AG04449 (cell line): ENCODE measurements at regions not wholly inside any gene's neighbourhood (a gene's known extent, or its start where the extent isn't known, plus 50 kb on each side); places are given as distances from the start of the nearest gene placed in this dataset.

Experiments used
- CTCF ChIA-PET: fragments of 350-600 bp; formaldehyde crosslinking; extraction: SDS; loops from one replicate; lab custom pipeline; 2021; ENCODE audit warnings: antibody characterized with exemption; lab: Yijun Ruan, JAX
- POLR2A ChIA-PET: fragments of 400-600, 350-600 bp; formaldehyde crosslinking; extraction: SDS; loops from one replicate; lab custom pipeline; 2020; ENCODE audit warnings: antibody characterized with exemption, inconsistent platforms; lab: Yijun Ruan, JAX
- DNase-seq: peaks from one replicate; pipeline ENCODE4 v3.0.0-alpha.2; 2010; ENCODE audit warnings: low read depth, low spot score
- H3K4me3 ChIP-seq: 2 replicates; pipeline ENCODE4 v1.5.1; 2011; ENCODE audit warnings: low read depth, mild to moderate bottlenecking, control low read depth, low read length
- TF ChIP-seq, protein P1 (sequence below): IDR thresholded peaks from one replicate; pipeline ENCODE4 v1.5.1; 2011; ENCODE audit warnings: mild to moderate bottlenecking, moderate library complexity, low read length, control low read depth, inconsistent platforms; ENCODE audit not compliant: insufficient read depth; ENCODE audit errors: missing control alignments

DNA sequence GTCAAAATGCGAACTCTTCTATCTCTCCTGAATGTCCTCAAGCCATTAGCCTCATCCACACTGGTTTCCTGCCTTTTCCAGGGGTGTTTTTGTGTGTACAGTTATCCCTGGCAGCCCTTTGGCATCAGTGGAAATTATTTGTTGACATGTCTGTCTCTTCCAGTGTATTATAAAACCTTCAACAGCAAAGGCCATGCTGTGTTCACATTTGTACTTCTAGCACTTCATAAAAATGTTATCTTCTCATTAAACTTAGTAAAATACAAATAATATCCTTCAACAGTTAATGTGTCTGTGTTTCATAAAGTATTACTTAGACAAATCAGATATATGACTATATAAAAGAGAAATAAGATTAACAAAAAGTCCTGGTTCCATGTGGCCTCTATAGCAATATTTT lies 359.5 kb upstream of the ARGLU1 start:
- no peak overlapping the region for H3K4me3 ChIP-seq
- DNase-seq: no peak
- TF ChIP-seq, protein P1, sequence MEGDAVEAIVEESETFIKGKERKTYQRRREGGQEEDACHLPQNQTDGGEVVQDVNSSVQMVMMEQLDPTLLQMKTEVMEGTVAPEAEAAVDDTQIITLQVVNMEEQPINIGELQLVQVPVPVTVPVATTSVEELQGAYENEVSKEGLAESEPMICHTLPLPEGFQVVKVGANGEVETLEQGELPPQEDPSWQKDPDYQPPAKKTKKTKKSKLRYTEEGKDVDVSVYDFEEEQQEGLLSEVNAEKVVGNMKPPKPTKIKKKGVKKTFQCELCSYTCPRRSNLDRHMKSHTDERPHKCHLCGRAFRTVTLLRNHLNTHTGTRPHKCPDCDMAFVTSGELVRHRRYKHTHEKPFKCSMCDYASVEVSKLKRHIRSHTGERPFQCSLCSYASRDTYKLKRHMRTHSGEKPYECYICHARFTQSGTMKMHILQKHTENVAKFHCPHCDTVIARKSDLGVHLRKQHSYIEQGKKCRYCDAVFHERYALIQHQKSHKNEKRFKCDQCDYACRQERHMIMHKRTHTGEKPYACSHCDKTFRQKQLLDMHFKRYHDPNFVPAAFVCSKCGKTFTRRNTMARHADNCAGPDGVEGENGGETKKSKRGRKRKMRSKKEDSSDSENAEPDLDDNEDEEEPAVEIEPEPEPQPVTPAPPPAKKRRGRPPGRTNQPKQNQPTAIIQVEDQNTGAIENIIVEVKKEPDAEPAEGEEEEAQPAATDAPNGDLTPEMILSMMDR: no peak
- ChIA-PET CTCF (interaction anchor here (1.7 kb wide), 1 partner anchor 9 kb away, joined by 5 read pairs; no protein-coding TSS in a partner anchor), POLR2A (no interaction called here)

DNA sequence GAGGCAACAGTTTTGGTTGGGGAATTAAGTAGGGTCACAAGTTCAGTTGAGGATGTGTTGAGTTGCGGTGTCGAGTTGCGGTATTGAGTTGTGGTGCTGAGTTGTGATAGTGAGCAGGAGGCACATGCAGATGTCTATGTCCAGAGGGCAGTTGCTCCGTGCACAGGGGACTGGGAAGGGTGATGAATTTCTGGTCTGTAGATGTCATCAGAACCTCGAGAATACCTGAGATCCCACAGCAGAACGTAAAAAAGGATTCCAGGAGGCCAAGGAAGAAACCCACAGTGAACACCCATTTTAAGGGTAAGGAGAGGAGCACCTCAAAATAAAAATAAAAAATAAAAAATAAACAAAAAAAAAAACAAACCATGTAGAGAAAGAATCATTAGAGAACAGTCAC lies 354.4 kb upstream of the ARGLU1 start:
- ChIA-PET CTCF (no interaction called here), POLR2A (no interaction called here)
- DNase-seq: no peak
- no peak overlapping the region for H3K4me3 ChIP-seq
- TF ChIP-seq, protein P1: no peak

DNA sequence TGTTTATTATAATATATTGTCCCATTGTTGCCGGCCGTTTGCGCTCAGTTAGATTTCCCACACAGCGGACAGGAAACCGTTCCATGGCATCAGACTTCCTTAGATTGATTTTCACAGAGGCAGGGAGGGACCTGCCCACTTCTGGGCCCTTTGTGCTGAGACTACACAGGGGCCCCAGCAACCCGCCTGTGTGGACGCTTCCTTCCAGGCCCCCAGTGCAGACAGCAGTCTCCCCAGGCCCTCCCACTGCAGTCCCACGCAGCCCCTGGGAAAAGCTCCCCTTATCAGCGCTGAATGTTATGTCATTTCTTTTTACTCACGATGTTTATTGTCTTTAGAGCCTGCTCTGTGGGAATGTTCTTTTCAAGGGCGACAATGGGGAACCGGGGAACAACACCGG lies 351.7 kb upstream of the ARGLU1 start:
- no peak for DNase-seq
- TF ChIP-seq, protein P1: no peak
- H3K4me3 ChIP-seq: no peak overlapping the region
- ChIA-PET POLR2A (no interaction called here), CTCF (interaction anchor here (0.7 to 1.0 kb wide), 2 partner anchors 27 to 204 kb away, joined by 3 read pairs; no protein-coding TSS in a partner anchor)

DNA sequence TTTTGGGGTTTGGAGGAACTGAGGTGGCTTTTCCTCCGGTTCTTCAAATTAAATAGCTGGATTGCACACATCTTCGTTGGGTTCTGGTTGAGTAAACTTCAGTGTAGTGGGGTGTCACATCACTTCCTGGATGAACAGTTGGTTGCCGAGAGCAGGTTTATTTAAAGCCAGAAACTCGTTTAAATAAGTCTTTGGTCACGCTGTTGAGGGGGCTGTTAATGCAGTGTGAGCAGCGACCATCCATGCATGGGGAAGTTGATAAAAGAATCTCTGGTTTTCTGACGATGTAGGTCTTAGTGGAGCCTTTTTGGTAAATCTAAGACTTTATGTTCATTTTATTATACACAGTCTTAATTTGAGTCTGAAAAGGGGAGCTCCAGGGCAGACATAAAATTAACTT lies 351.2 kb upstream of the ARGLU1 start:
- POLR2A ChIA-PET: no interaction called here
- DNase-seq: no peak
- CTCF ChIA-PET: interaction anchor here (0.7 to 1.9 kb wide), 3 partner anchors 9 to 205 kb away, joined by 3 to 5 read pairs (median 3); no protein-coding TSS in a partner anchor
- TF ChIP-seq, protein P1: no peak
- H3K4me3 ChIP-seq: no peak overlapping the region

DNA sequence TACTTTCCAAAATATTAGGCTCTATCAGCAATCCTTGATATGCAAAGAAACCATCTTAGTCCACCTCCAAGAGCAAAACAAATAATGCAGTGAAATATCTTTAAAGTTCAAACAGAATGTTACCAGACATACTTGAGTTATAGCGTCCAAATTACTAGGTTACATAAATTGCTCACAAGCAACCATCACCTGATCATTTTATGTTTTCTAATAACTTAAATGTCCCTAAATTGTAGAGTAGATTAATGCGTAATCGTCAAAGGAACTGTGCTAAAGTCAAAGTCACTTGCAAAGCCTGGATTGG lies 350.6 kb upstream of the ARGLU1 start:
- no peak for DNase-seq
- CTCF ChIA-PET: interaction anchor here (1.0 to 1.9 kb wide), 3 partner anchors 10 to 15 kb away, joined by 4 to 5 read pairs (median 4); no protein-coding TSS in a partner anchor
- no peak overlapping the region for H3K4me3 ChIP-seq
- POLR2A ChIA-PET: no interaction called here
- TF ChIP-seq, protein P1: no peak

DNA sequence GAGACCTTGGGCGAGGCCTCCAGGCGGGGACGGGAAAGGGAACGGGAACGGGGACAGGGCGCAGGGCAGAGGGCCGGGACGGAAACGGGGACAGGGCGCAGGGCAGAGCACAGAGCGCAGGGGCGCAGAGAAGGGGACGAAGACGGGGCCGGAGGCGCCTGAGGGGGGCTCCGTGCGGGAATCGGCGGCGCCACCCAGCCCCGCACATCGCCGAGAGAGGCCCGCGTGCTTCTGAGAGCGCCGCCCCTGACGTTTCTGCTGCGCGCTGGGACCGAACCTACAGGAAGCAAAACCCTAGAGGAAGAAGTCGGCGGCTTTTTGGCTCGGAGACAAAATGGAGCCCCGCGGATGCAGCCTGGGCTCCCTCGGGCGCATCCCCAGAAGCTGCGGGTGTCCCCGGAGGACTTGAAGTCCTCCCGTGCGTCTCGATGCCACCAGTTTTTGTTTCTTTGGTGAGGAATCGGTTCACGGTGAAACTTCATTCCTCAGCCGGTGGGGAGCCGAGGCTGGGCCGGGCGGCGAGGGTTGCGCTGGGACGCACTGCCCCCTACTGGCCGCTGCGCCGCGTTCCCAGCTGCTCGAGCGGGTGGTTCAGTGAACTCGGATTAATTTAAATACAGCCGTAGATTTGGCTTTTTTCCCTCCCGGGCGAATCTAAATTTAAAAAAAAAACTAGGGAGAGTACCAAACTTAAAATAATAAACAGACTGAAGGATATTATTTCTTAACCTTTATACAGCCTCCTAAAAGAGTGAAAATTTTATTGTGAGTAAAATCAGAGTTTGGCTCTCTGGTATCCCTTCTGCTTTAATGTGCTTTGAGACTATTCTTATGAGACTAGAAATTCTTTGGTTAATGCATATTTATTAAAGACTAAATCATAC lies 350.0 kb upstream of the ARGLU1 start:
- ChIA-PET CTCF (interaction anchor here (1.0 to 1.9 kb wide), 3 partner anchors 10 to 14 kb away, joined by 4 to 5 read pairs (median 4); no protein-coding TSS in a partner anchor), POLR2A (no interaction called here)
- peak overlapping the region; percentile 64 for H3K4me3 ChIP-seq
- TF ChIP-seq, protein P1: peak; percentile 93
- no peak for DNase-seq
